Stomach (tissue), 4 donors: ENCODE measurements at regions not wholly inside any gene's neighbourhood (a gene's known extent, or its start where the extent isn't known, plus 50 kb on each side); places are given as distances from the start of the nearest gene placed in this dataset.

ENCODE experiments used
- CTCF ChIP-seq, 7 experiments: fragments of 450-650 bp in 4 of 7; fragments of 200-600 bp in 3 of 7; sonication (generic) in 3 of 7; IDR thresholded peaks; one replicate each; pipeline ENCODE4 v1.5.1; 2016 to 2019; ENCODE audit warnings: antibody characterized with exemption in 7 of 7, control low read depth in 2 of 7, mild to moderate bottlenecking in 1 of 7
- EP300 ChIP-seq: sonication (generic); formaldehyde crosslinking; IDR thresholded peaks from one replicate; pipeline ENCODE4 v1.6.1; 2017; ENCODE audit warnings: antibody characterized with exemption
- POLR2A ChIP-seq, 4 donors: fragments of 450-650 bp; IDR thresholded peaks; one replicate each; pipeline ENCODE4 v1.6.1; 2016; ENCODE audit warnings: antibody characterized with exemption in 4 of 4, control low read depth in 2 of 4, mild to moderate bottlenecking in 1 of 4, moderate library complexity in 1 of 4
- POLR2AphosphoS5 ChIP-seq, 3 donors: sonication (generic); formaldehyde crosslinking; IDR thresholded peaks; one replicate each; pipeline ENCODE4 v1.6.1; 2016; ENCODE audit warnings: antibody characterized with exemption in 3 of 3

- TF ChIP-seq CTCF (IDR thresholded peaks at IDR 0.05): no peak
- TF ChIP-seq POLR2AphosphoS5 (IDR thresholded peaks at IDR 0.05): no peak
- no peak for TF ChIP-seq POLR2A (IDR thresholded peaks at IDR 0.05)
- TF ChIP-seq EP300: no peak
These were observed 78.2 kb downstream of the C1D start for GRCh38 chr2:67984600-67984999.
